ENCODE measurements at regions not wholly inside any gene's neighbourhood (a gene's known extent, or its start where the extent isn't known, plus 50 kb on each side); places are given as distances from the start of the nearest gene placed in this dataset.

- TF ChIP-seq POLR2A (IDR thresholded peaks at IDR 0.05): no peak
- no peak for TF ChIP-seq CTCF (IDR thresholded peaks at IDR 0.05)
- TF ChIP-seq POLR2AphosphoS5 (IDR thresholded peaks at IDR 0.05; ENCODE audit: insufficient read depth in 1 of 2, low read depth in 1 of 2): no peak
Observed at GRCh38 chr16:5186381-5186903, 88.8 kb upstream of the EEF2KMT start.

Data from vagina (tissue), 2 donors.